Stomach (tissue), 4 donors: ENCODE measurements at regions not wholly inside any gene's neighbourhood (a gene's known extent, or its start where the extent isn't known, plus 50 kb on each side); places are given as distances from the start of the nearest gene placed in this dataset.

Experiments used
- CTCF ChIP-seq, 7 experiments: fragments of 450-650 bp in 4 of 7; fragments of 200-600 bp in 3 of 7; sonication (generic) in 3 of 7; IDR thresholded peaks; one replicate each; pipeline ENCODE4 v1.5.1; 2016 to 2019; ENCODE audit warnings: antibody characterized with exemption in 7 of 7, control low read depth in 2 of 7, mild to moderate bottlenecking in 1 of 7
- POLR2A ChIP-seq, 4 donors: fragments of 450-650 bp; IDR thresholded peaks; one replicate each; pipeline ENCODE4 v1.6.1; 2016; ENCODE audit warnings: antibody characterized with exemption in 4 of 4, control low read depth in 2 of 4, mild to moderate bottlenecking in 1 of 4, moderate library complexity in 1 of 4

DNA sequence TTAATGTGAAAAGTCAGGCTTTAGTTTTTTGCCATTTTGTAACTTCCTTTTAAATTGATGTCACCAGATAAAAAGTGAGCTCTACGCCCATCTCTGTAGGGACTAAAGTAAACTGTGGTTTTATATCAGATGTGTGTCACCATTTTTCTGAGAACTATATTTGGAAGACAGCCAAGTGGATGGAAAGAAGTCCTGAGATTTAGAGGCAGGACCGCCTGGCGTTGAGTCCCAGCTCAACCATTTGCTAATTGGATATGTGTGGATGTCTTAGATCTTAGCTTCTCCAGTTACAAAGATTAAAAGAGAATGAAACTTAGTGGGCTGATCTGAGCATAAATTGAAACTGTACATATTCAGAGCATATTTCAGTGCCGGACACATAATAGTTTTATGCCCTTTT is 691.6 kb upstream of the CELF2 start:
- TF ChIP-seq CTCF (IDR thresholded peaks at IDR 0.05) = no peak
- no peak for TF ChIP-seq POLR2A (IDR thresholded peaks at IDR 0.05)
